ENCODE measurements at regions not wholly inside any gene's neighbourhood (a gene's known extent, or its start where the extent isn't known, plus 50 kb on each side); places are given as distances from the start of the nearest gene placed in this dataset.

GRCh38 chr9:673264-673965, 168.1 kb upstream of the DMRT1 start (continued):
- TF ChIP-seq, protein P1, sequence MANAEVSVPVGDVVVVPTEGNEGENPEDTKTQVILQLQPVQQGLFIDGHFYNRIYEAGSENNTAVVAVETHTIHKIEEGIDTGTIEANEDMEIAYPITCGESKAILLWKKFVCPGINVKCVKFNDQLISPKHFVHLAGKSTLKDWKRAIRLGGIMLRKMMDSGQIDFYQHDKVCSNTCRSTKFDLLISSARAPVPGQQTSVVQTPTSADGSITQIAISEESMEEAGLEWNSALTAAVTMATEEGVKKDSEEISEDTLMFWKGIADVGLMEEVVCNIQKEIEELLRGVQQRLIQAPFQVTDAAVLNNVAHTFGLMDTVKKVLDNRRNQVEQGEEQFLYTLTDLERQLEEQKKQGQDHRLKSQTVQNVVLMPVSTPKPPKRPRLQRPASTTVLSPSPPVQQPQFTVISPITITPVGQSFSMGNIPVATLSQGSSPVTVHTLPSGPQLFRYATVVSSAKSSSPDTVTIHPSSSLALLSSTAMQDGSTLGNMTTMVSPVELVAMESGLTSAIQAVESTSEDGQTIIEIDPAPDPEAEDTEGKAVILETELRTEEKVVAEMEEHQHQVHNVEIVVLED (CRISPR knock-in tag; IDR thresholded peaks at IDR 0.05; ENCODE audit: borderline replicate concordance): no peak; the same call in 1 of the 2 replicates
- TF ChIP-seq SKI (IDR thresholded peaks at IDR 0.05; ENCODE audit: partially characterized antibody): no peak
- TF ChIP-seq, protein P2, sequence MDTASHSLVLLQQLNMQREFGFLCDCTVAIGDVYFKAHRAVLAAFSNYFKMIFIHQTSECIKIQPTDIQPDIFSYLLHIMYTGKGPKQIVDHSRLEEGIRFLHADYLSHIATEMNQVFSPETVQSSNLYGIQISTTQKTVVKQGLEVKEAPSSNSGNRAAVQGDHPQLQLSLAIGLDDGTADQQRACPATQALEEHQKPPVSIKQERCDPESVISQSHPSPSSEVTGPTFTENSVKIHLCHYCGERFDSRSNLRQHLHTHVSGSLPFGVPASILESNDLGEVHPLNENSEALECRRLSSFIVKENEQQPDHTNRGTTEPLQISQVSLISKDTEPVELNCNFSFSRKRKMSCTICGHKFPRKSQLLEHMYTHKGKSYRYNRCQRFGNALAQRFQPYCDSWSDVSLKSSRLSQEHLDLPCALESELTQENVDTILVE (CRISPR knock-in tag; IDR thresholded peaks at IDR 0.05): no peak
- TF ChIP-seq SNAPC4 (CRISPR knock-in tag; IDR thresholded peaks at IDR 0.05): no peak
- TF ChIP-seq PBX3 (CRISPR knock-in tag; IDR thresholded peaks at IDR 0.05; ENCODE audit: borderline replicate concordance): no peak
- TF ChIP-seq ZBTB3 (CRISPR knock-in tag; IDR thresholded peaks at IDR 0.05; ENCODE audit: borderline replicate concordance, low read depth): no peak
- TF ChIP-seq SIN3B (IDR thresholded peaks at IDR 0.05; ENCODE audit: low read length): no peak
- no peak; the same call in 1 of the 2 replicates for TF ChIP-seq SALL1 (CRISPR knock-in tag; IDR thresholded peaks at IDR 0.05)
- no peak for TF ChIP-seq FOXC1 (CRISPR knock-in tag; IDR thresholded peaks at IDR 0.05; ENCODE audit: borderline replicate concordance)
- TF ChIP-seq MED8 (CRISPR knock-in tag; IDR thresholded peaks at IDR 0.05; ENCODE audit: insufficient replicate concordance): no peak
- no peak for TF ChIP-seq ZSCAN30 (CRISPR knock-in tag; IDR thresholded peaks at IDR 0.05)
- TF ChIP-seq YY1 (IDR thresholded peaks at IDR 0.05; ENCODE audit: insufficient read depth, insufficient replicate concordance, low read depth, low read length): no peak
- no peak for TF ChIP-seq REPIN1 (CRISPR knock-in tag; IDR thresholded peaks at IDR 0.05; ENCODE audit: borderline replicate concordance, low read depth)
- no peak for TF ChIP-seq ZNF550 (CRISPR knock-in tag; IDR thresholded peaks at IDR 0.05; ENCODE audit: borderline replicate concordance)
- TF ChIP-seq ZNF138 (CRISPR knock-in tag; IDR thresholded peaks at IDR 0.05; ENCODE audit: low read depth): no peak
- no peak for TF ChIP-seq PLRG1 (conservative IDR thresholded peaks at IDR 0.05)
- no peak for TF ChIP-seq ZSCAN29 (CRISPR knock-in tag; conservative IDR thresholded peaks at IDR 0.05)
- TF ChIP-seq SRF (IDR thresholded peaks at IDR 0.05; ENCODE audit: low read depth, low read length): no peak
- no peak for TF ChIP-seq CAMTA2 (CRISPR knock-in tag; IDR thresholded peaks at IDR 0.05; ENCODE audit: borderline replicate concordance)
- TF ChIP-seq ZNF746 (CRISPR knock-in tag; IDR thresholded peaks at IDR 0.05): no peak
- TF ChIP-seq AKAP8 (CRISPR knock-in tag; IDR thresholded peaks at IDR 0.05): no peak

All from HepG2 (cell line).